Putamen (tissue), 1 donor: ENCODE measurements at regions not wholly inside any gene's neighbourhood (a gene's known extent, or its start where the extent isn't known, plus 50 kb on each side); places are given as distances from the start of the nearest gene placed in this dataset.
"Not testable (repeated sequence)": the region's sequence is repeated elsewhere in the genome, so short reads cannot be mapped to it uniquely, and the experiment has no call there.

ENCODE experiments used
- DNase-seq: peaks from one replicate; pipeline ENCODE4 v3.0.0-alpha.2; 2016; ENCODE audit warnings: low spot score

GRCh38 chr12:9367828-9368227 lies 159.6 kb upstream of the PZP start:
- no peak for DNase-seq

GRCh38 chr12:9367201-9367600 lies 159.0 kb upstream of the PZP start:
- no peak for DNase-seq

GRCh38 chr12:9365296-9365695 lies 157.1 kb upstream of the PZP start:
- no peak for DNase-seq

- no peak for DNase-seq
Measured at GRCh38 chr12:9364224-9365176, 156.3 kb upstream of the PZP start.

- no peak for DNase-seq
Measured at GRCh38 chr12:9363145-9363544, 154.9 kb upstream of the PZP start.

GRCh38 chr12:9361879-9362326 lies 153.7 kb upstream of the PZP start:
- DNase-seq = no peak

- DNase-seq = not testable (repeated sequence)
Measured at GRCh38 chr12:9354009-9354754, 146.0 kb upstream of the PZP start.

- no peak for DNase-seq
Measured at GRCh38 chr12:9351136-9351535, 142.9 kb upstream of the PZP start.

GRCh38 chr12:9349888-9350885 lies 142.0 kb upstream of the PZP start:
- no peak for DNase-seq

- no peak for DNase-seq
Measured at GRCh38 chr12:9348906-9349518, 140.8 kb upstream of the PZP start.

GRCh38 chr12:9347328-9348127 lies 139.3 kb upstream of the PZP start:
- no peak for DNase-seq

GRCh38 chr12:9346866-9347327 lies 138.7 kb upstream of the PZP start:
- no peak for DNase-seq

GRCh38 chr12:9345171-9345570 lies 137.0 kb upstream of the PZP start:
- DNase-seq = no peak

GRCh38 chr12:9344541-9344940 lies 136.3 kb upstream of the PZP start:
- no peak for DNase-seq

GRCh38 chr12:9343731-9344130 lies 135.5 kb upstream of the PZP start:
- DNase-seq = no peak

GRCh38 chr12:9342614-9343353 lies 134.6 kb upstream of the PZP start:
- DNase-seq = no peak

GRCh38 chr12:9341260-9341585 lies 133.0 kb upstream of the PZP start:
- DNase-seq = no peak

GRCh38 chr12:9340422-9341259 lies 132.4 kb upstream of the PZP start:
- no peak for DNase-seq

GRCh38 chr12:9337656-9338055 lies 129.5 kb upstream of the PZP start:
- DNase-seq = no peak
